Natural killer cell (primary cell): ENCODE measurements at regions not wholly inside any gene's neighbourhood (a gene's known extent, or its start where the extent isn't known, plus 50 kb on each side); places are given as distances from the start of the nearest gene placed in this dataset.

Source experiments
- ATAC-seq, 3 donors: fragments of 150-1000 bp in 2 of 3; fragments of 200-7000 bp in 1 of 3; cut with Tn5 transposase; 1 replicate in 1 of 3; 2 replicates in 2 of 3; pipeline ENCODE4 v1.10.0; 2021; ENCODE audit warnings: mild to moderate bottlenecking in 2 of 3, moderate library complexity in 2 of 3
- DNase-seq, 2 donors: peaks; one replicate each; pipeline versions ENCODE4 v3.0.0 to v3.0.0-alpha.2; 2013 to 2021; ENCODE audit warnings: mixed read lengths in 1 of 2
- H3K27ac ChIP-seq: one replicate; pipeline ENCODE4 v1.5.1; 2013; ENCODE audit warnings: mild to moderate bottlenecking, low read length
- H3K27me3 ChIP-seq: one replicate; pipeline ENCODE4 v1.6.1; 2013; ENCODE audit warnings: low read length; ENCODE audit not compliant: control insufficient read depth, insufficient read depth
- H3K36me3 ChIP-seq: one replicate; pipeline ENCODE4 v1.6.1; 2013; ENCODE audit warnings: low read length; ENCODE audit not compliant: control insufficient read depth, insufficient read depth
- H3K4me1 ChIP-seq: one replicate; pipeline ENCODE4 v1.6.1; 2013; ENCODE audit warnings: low read length; ENCODE audit not compliant: control insufficient read depth, insufficient read depth
- H3K4me3 ChIP-seq: one replicate; pipeline ENCODE4 v1.5.1; 2013; ENCODE audit warnings: low read length
- H3K9me3 ChIP-seq: one replicate; pipeline ENCODE4 v1.6.1; 2013; ENCODE audit warnings: low read length; ENCODE audit not compliant: control insufficient read depth, insufficient read depth
- H3K27ac Mint-ChIP-seq, 2 donors: one replicate each; pipeline ENCODE4 v1.8.0; 2022; ENCODE audit warnings: mild to moderate bottlenecking in 2 of 2, mixed read lengths in 2 of 2, moderate library complexity in 1 of 2
- H3K27me3 Mint-ChIP-seq, 2 donors: one replicate each; pipeline ENCODE4 v1.8.0; 2022; ENCODE audit warnings: low read depth in 2 of 2, mixed read lengths in 2 of 2
- H3K36me3 Mint-ChIP-seq: one replicate; pipeline ENCODE4 v1.8.0; 2022; ENCODE audit warnings: mixed read lengths
- H3K4me1 Mint-ChIP-seq, 2 donors: one replicate each; pipeline ENCODE4 v1.8.0; 2022; ENCODE audit warnings: mixed read lengths in 2 of 2
- H3K4me3 Mint-ChIP-seq: one replicate; pipeline ENCODE4 v1.8.0; 2022; ENCODE audit warnings: mild to moderate bottlenecking, moderate library complexity, mixed read lengths
- H3K9me3 Mint-ChIP-seq, 2 donors: one replicate each; pipeline ENCODE4 v1.8.0; 2022; ENCODE audit warnings: mixed read lengths in 2 of 2
- WGBS: methylation state at CpG from one replicate; pipeline ENCODE4 v1.1.7; 2013; ENCODE audit warnings: missing lambda C conversion rate; ENCODE audit not compliant: insufficient coverage; 5-methylcytosine and 5-hydroxymethylcytosine counted together
- intact Hi-C: fragments of 100-400 bp; cut with micrococcal nuclease; formaldehyde crosslinking; loops from one replicate; pipeline ENCODE4 v1.14.2; 2022
- TF ChIP-seq, protein P1 (sequence below): fragments of 200-600 bp; IDR thresholded peaks from one replicate; pipeline ENCODE4 v1.8.0; 2022; ENCODE audit warnings: antibody characterized with exemption

DNA sequence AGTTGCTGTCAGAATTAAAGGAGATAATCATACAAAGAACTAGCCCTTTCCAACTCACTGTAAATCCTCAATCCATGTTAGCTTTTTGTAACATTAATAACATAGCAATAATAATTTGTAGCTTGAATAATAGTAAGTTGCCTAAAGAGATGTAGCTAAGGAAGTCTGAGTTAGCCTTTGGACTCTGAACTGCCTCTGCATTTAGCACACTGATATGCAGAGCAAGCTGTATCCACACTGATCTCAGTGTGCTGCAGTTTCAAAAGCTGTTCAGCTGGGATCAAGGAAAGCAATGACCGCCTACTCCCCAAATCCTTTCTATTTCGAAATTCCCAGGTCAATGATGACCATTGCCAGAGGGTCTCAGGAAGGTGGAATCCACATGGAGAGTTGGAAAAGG, 99.3 kb upstream of the IFNG-AS1 start:
- H3K4me1 ChIP-seq: peaks cover 4% of the 10 kb centered on the region
- Mint-ChIP-seq H3K27me3 (peaks cover 12 to 34% of the 10 kb centered on the region in 2 donors), H3K27ac (no peak overlapping the region), H3K36me3 (no peaks in the 10 kb centered on the region), H3K4me3 (no peak overlapping the region), H3K9me3 (no peaks in the 10 kb centered on the region), H3K4me1 (peaks cover 9 to 12% of the 10 kb centered on the region in 2 donors)
- DNase-seq (no peak), ATAC-seq (no peak)
- TF ChIP-seq, protein P1, sequence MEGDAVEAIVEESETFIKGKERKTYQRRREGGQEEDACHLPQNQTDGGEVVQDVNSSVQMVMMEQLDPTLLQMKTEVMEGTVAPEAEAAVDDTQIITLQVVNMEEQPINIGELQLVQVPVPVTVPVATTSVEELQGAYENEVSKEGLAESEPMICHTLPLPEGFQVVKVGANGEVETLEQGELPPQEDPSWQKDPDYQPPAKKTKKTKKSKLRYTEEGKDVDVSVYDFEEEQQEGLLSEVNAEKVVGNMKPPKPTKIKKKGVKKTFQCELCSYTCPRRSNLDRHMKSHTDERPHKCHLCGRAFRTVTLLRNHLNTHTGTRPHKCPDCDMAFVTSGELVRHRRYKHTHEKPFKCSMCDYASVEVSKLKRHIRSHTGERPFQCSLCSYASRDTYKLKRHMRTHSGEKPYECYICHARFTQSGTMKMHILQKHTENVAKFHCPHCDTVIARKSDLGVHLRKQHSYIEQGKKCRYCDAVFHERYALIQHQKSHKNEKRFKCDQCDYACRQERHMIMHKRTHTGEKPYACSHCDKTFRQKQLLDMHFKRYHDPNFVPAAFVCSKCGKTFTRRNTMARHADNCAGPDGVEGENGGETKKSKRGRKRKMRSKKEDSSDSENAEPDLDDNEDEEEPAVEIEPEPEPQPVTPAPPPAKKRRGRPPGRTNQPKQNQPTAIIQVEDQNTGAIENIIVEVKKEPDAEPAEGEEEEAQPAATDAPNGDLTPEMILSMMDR: no peak
- no peak overlapping the region for H3K4me3 ChIP-seq
- H3K36me3 ChIP-seq: no peaks in the 10 kb centered on the region
- no peak overlapping the region for H3K27ac ChIP-seq
- H3K27me3 ChIP-seq: no peaks in the 10 kb centered on the region
- intact Hi-C loops: no loop called here
- WGBS: 67% methylated on average over 1 of the region's 2 CpGs
- H3K9me3 ChIP-seq: no peaks in the 10 kb centered on the region

DNA sequence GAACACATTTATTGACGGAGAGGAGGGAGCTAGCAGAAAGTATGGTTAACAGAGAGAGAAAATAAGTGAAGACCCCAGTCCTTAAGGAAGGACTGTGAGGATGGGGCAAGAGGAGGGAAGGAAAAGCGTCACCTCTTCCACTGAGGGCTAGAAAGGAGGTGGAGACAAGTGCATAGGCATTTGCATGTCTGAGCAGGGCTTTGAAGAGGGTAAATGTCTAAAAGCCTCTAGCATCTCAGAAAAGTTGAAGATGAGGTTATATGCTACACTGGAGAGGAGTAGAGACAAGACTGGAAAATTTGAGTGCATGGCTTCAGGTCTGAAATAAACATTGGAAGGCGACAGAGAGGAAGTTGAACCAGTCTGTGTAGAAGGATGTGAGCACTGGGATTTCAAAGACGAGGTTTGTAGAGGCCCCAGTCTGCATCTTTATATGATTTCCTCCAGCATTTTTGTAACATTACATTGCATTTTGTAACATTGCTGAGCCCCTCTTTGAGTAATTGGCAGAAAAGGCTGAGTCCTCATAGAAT, 98.5 kb upstream of the IFNG-AS1 start:
- intact Hi-C loops: no loop called here
- Mint-ChIP-seq H3K27me3 (peaks cover 4 to 26% of the 10 kb centered on the region in 2 donors), H3K4me1 (peaks cover 9 to 12% of the 10 kb centered on the region in 2 donors), H3K27ac (no peak overlapping the region), H3K36me3 (no peaks in the 10 kb centered on the region), H3K4me3 (no peak overlapping the region), H3K9me3 (no peaks in the 10 kb centered on the region)
- TF ChIP-seq, protein P1: no peak
- no peak overlapping the region for H3K4me3 ChIP-seq
- H3K4me1 ChIP-seq: peaks cover 4% of the 10 kb centered on the region
- no peak for DNase-seq
- no peaks in the 10 kb centered on the region for H3K27me3 ChIP-seq
- H3K36me3 ChIP-seq: no peaks in the 10 kb centered on the region
- no peak overlapping the region for H3K27ac ChIP-seq
- WGBS: 79% methylated on average over 3 of the region's 4 CpGs
- no peak for ATAC-seq
- H3K9me3 ChIP-seq: no peaks in the 10 kb centered on the region

DNA sequence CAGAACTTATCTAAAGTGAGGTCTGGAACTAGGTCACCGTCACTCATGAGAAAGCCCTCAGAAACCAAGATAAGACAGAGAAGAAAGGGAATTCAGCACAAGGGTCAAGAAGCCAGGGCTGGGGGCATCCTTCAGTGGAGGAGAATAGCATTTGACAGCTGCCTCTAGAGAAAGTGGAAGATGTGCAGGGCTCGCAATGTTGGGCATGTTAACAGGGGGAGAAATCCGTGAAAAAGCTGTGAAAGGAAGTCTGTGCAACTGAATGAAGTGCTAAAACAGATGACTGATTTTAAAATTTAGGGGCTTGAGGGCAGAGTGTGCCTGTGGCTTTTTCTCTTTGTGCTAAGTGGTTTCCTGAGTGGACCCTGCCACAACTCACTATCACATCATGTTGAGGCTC, 97.7 kb upstream of the IFNG-AS1 start:
- WGBS: 24% methylated on average over 3 of the region's 3 CpGs

More for the DNA sequence above, 97.7 kb upstream of the IFNG-AS1 start:
- DNase-seq (no peak), ATAC-seq (no peak)
- Mint-ChIP-seq H3K9me3 (no peaks in the 10 kb centered on the region), H3K4me3 (no peak overlapping the region), H3K4me1 (peaks cover 9 to 12% of the 10 kb centered on the region in 2 donors), H3K27ac (no peak overlapping the region), H3K36me3 (no peaks in the 10 kb centered on the region), H3K27me3 (peaks cover 5 to 18% of the 10 kb centered on the region in 2 donors)
- Histone ChIP-seq H3K36me3 (no peaks in the 10 kb centered on the region), H3K4me3 (no peak overlapping the region), H3K27me3 (no peaks in the 10 kb centered on the region), H3K27ac (no peak overlapping the region), H3K9me3 (no peaks in the 10 kb centered on the region), H3K4me1 (peaks cover 4% of the 10 kb centered on the region)
- TF ChIP-seq, protein P1: no peak
- intact Hi-C loops: no loop called here
